GM23248 (cell line): ENCODE measurements at regions not wholly inside any gene's neighbourhood (a gene's known extent, or its start where the extent isn't known, plus 50 kb on each side); places are given as distances from the start of the nearest gene placed in this dataset.

Experiments
- EZH2 ChIP-seq: fragments of 200-600 bp; sonication (generic); IDR thresholded peaks from 2 replicates; pipeline ENCODE4 v1.6.1; 2018; ENCODE audit warnings: antibody characterized with exemption, mild to moderate bottlenecking; ENCODE audit not compliant: insufficient read depth, poor library complexity, severe bottlenecking
- EZH2phosphoT487 ChIP-seq: fragments of 200-600 bp; sonication (generic); IDR thresholded peaks from 2 replicates; pipeline ENCODE4 v1.6.1; 2018; ENCODE audit warnings: antibody characterized with exemption, moderate library complexity, mild to moderate bottlenecking, low read depth; ENCODE audit not compliant: insufficient read depth

DNA sequence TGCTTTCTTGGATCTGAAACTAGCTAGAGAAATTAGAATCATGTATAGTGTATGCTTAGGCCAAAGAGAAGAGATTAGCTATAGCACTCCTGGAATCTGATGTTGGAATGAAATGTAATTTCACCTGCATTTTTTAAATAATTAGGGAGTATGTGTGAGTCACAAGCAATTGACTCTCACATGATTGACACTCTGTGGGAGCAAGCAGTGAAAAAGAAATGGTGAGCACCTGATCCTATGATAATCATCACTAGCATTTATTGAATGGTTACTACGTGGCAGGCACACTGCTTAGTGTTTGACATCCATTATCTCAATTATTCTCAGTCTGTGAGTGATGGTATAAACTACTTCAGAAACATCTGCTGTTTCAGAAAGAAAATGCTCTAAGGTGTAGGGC, 176.6 kb downstream of the NRIP1 start:
- TF ChIP-seq EZH2 (no peak), EZH2phosphoT487 (no peak)
